Adrenal gland (tissue), 5 donors: ENCODE measurements at regions not wholly inside any gene's neighbourhood (a gene's known extent, or its start where the extent isn't known, plus 50 kb on each side); places are given as distances from the start of the nearest gene placed in this dataset.

Source experiments
- POLR2A ChIP-seq, 2 donors: fragments of 450-650 bp; IDR thresholded peaks; one replicate each; pipeline ENCODE4 v1.6.1; 2017; ENCODE audit warnings: antibody characterized with exemption in 2 of 2, mild to moderate bottlenecking in 2 of 2, moderate library complexity in 1 of 2
- TF ChIP-seq, protein P1 (sequence below), 6 experiments: fragments of 450-650 bp in 4 of 6; fragments of 200-600 bp in 2 of 6; sonication (generic) in 1 of 6; IDR thresholded peaks; 1 replicate in 5 of 6; 2 replicates in 1 of 6; pipeline versions ENCODE4 v1.5.1 to v1.8.0; 2016 to 2021; ENCODE audit warnings: antibody characterized with exemption in 6 of 6, mild to moderate bottlenecking in 2 of 6, moderate library complexity in 1 of 6
- donor health status: DM: no; HTN: no; CAD: no.

DNA sequence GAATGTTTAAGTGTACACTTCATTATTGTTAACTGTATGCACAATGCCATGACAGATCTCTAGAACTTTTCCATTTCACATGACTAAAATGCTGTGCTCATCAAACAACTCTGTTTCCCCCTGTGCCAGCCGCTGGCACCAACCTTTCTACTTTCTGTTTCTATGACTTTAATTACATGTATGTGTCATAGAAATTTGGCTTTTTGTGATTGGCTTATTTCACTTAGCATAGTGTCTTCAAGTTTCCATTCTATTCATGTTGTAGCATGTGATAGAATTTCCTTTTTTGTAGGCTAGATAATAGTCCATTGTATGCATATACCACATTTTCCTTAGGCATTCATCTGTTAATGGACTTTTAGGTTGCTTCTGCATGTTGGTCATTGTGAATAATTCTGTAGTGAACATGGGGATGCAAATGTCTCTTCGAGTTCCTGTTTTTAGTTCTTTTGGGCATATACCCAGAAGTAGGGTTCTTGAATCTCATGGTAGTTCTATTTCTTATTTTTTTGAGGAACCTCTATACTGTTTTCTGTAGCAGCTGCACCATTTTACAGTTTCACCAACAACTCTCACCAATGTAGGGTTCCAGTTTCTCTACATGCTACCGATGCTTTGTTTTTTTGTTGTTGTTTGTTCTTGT is 184.4 kb upstream of the DMRT1 start:
- TF ChIP-seq, protein P1, sequence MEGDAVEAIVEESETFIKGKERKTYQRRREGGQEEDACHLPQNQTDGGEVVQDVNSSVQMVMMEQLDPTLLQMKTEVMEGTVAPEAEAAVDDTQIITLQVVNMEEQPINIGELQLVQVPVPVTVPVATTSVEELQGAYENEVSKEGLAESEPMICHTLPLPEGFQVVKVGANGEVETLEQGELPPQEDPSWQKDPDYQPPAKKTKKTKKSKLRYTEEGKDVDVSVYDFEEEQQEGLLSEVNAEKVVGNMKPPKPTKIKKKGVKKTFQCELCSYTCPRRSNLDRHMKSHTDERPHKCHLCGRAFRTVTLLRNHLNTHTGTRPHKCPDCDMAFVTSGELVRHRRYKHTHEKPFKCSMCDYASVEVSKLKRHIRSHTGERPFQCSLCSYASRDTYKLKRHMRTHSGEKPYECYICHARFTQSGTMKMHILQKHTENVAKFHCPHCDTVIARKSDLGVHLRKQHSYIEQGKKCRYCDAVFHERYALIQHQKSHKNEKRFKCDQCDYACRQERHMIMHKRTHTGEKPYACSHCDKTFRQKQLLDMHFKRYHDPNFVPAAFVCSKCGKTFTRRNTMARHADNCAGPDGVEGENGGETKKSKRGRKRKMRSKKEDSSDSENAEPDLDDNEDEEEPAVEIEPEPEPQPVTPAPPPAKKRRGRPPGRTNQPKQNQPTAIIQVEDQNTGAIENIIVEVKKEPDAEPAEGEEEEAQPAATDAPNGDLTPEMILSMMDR (IDR thresholded peaks at IDR 0.05): no peak
- no peak for TF ChIP-seq POLR2A (IDR thresholded peaks at IDR 0.05)
